ENCODE measurements at regions not wholly inside any gene's neighbourhood (a gene's known extent, or its start where the extent isn't known, plus 50 kb on each side); places are given as distances from the start of the nearest gene placed in this dataset.

- no peak for DNase-seq (ENCODE audit: low read depth)
- no peak for TF ChIP-seq CTCF (IDR thresholded peaks at IDR 0.05; ENCODE audit: control insufficient read depth, extremely low read depth, insufficient read depth)
- no peak overlapping the region for H3K4me3 ChIP-seq (ENCODE audit: low read depth, low read length)
Measured at GRCh38 chr20:40307997-40308396, 381.0 kb downstream of the MAFB start.

- no peak overlapping the region for H3K4me3 ChIP-seq (ENCODE audit: low read depth, low read length)
- DNase-seq (ENCODE audit: low read depth), result no peak
- no peak for TF ChIP-seq CTCF (IDR thresholded peaks at IDR 0.05; ENCODE audit: control insufficient read depth, extremely low read depth, insufficient read depth)
Measured at GRCh38 chr20:40307268-40307667, 381.8 kb downstream of the MAFB start.

GRCh38 chr20:40305303-40305702, 383.7 kb downstream of the MAFB start:
- DNase-seq (ENCODE audit: low read depth), result no peak
- H3K4me3 ChIP-seq (ENCODE audit: low read depth, low read length), result no peak overlapping the region
- no peak for TF ChIP-seq CTCF (IDR thresholded peaks at IDR 0.05; ENCODE audit: control insufficient read depth, extremely low read depth, insufficient read depth)

- no peak for DNase-seq (ENCODE audit: low read depth)
- no peak for TF ChIP-seq CTCF (IDR thresholded peaks at IDR 0.05; ENCODE audit: control insufficient read depth, extremely low read depth, insufficient read depth)
Measured at GRCh38 chr20:40304119-40304613, 384.9 kb downstream of the MAFB start.

GRCh38 chr20:40294747-40295146, 394.3 kb downstream of the MAFB start:
- TF ChIP-seq CTCF (IDR thresholded peaks at IDR 0.05; ENCODE audit: control insufficient read depth, extremely low read depth, insufficient read depth), result no peak
- DNase-seq (ENCODE audit: low read depth), result no peak
- no peak overlapping the region for H3K4me3 ChIP-seq (ENCODE audit: low read depth, low read length)

More at GRCh38 chr20:40304119-40304613, 384.9 kb downstream of the MAFB start:
- no peak overlapping the region for H3K4me3 ChIP-seq (ENCODE audit: low read depth, low read length)

GRCh38 chr20:40294175-40294574, 394.9 kb downstream of the MAFB start:
- no peak overlapping the region for H3K4me3 ChIP-seq (ENCODE audit: low read depth, low read length)
- no peak for DNase-seq (ENCODE audit: low read depth)
- TF ChIP-seq CTCF (IDR thresholded peaks at IDR 0.05; ENCODE audit: control insufficient read depth, extremely low read depth, insufficient read depth), result no peak

GRCh38 chr20:40293740-40294139, 395.3 kb downstream of the MAFB start:
- TF ChIP-seq CTCF (IDR thresholded peaks at IDR 0.05; ENCODE audit: control insufficient read depth, extremely low read depth, insufficient read depth), result no peak
- DNase-seq (ENCODE audit: low read depth), result no peak
- H3K4me3 ChIP-seq (ENCODE audit: low read depth, low read length), result no peak overlapping the region
